Coronary artery (tissue), 2 donors: ENCODE measurements at regions not wholly inside any gene's neighbourhood (a gene's known extent, or its start where the extent isn't known, plus 50 kb on each side); places are given as distances from the start of the nearest gene placed in this dataset.

Source experiments
- DNase-seq: peaks from one replicate; pipeline ENCODE4 v3.0.0-alpha.2; 2017; ENCODE audit warnings: low spot score
- H3K27ac ChIP-seq, 2 donors: fragments of 200-600 bp; sonication (generic); one replicate each; pipeline ENCODE4 v1.5.1; 2016 to 2019
- H3K4me3 ChIP-seq: fragments of 200-600 bp; sonication (generic); 2 replicates; pipeline ENCODE4 v1.5.1; 2016; ENCODE audit warnings: mild to moderate bottlenecking, moderate library complexity
- TF ChIP-seq, protein P1 (sequence below): fragments of 200-600 bp; sonication (generic); IDR thresholded peaks from one replicate; pipeline ENCODE4 v1.5.1; 2019; ENCODE audit warnings: antibody characterized with exemption

DNA sequence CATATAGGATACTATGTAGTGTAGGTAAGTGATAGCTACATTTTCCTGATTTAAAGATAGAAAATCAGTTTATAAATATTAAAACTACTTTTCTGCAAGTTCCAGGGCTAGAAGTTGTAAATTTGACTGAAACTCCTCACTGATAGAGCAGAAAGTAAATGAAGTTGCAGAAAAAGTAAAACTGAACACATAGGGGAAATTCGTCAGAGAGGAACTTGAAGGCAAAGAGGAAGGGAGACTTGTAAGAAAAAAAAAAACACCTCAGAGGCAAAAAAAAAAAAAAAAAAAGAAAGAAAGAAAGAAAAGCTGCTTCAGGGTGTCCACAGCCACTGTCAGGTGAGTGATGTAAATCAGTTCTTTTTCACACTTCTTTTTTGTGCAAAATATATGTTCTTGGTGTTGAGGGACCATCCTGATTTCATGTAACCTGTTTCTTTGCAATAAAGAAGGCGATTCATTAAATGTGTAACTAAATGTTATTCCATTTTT lies 336.2 kb upstream of the ZNF462 start:
- Histone ChIP-seq H3K27ac (no peak overlapping the region), H3K4me3 (no peak overlapping the region)
- TF ChIP-seq, protein P1, sequence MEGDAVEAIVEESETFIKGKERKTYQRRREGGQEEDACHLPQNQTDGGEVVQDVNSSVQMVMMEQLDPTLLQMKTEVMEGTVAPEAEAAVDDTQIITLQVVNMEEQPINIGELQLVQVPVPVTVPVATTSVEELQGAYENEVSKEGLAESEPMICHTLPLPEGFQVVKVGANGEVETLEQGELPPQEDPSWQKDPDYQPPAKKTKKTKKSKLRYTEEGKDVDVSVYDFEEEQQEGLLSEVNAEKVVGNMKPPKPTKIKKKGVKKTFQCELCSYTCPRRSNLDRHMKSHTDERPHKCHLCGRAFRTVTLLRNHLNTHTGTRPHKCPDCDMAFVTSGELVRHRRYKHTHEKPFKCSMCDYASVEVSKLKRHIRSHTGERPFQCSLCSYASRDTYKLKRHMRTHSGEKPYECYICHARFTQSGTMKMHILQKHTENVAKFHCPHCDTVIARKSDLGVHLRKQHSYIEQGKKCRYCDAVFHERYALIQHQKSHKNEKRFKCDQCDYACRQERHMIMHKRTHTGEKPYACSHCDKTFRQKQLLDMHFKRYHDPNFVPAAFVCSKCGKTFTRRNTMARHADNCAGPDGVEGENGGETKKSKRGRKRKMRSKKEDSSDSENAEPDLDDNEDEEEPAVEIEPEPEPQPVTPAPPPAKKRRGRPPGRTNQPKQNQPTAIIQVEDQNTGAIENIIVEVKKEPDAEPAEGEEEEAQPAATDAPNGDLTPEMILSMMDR: no peak
- no peak for DNase-seq

DNA sequence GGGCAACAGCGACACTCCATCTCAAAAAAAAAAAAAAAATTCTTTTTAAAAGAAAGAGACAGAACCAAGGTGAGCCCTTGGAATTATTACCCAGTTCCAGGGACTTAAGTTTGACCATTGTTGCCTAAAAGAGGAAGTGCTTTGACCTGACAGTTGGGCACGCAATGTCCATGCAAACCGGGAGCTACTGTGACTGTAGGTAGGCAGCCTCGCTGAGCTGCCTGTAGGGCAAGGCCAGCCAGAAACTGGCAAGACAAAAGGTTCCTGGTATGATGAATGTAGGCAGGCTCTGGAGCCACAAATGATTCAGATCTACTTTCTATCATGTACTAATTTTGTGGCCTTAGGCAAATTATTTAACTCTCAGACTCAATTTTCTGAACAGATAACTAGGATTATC lies 334.8 kb upstream of the ZNF462 start:
- TF ChIP-seq, protein P1: no peak
- DNase-seq: no peak
- Histone ChIP-seq H3K27ac (no peak overlapping the region), H3K4me3 (no peak overlapping the region)

DNA sequence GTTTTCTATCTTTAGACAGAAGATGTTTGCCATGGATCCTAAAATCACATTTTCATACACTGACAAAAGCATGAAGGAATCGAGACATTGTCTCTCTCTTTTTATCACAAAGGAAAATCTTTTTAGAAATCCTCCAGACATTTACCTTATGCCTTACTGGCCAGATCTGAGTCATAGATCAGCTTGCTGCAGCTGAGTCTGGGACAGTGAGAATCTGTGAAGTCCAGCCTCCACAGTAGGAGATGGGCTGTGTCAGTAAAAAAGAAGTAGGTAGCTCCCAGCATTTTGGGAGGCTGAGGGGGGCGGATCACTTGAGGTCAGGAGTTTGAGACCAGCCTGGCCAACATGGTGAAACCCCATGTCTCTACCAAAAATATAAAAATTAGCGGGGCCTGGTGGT lies 333.4 kb upstream of the ZNF462 start:
- Histone ChIP-seq H3K27ac (no peak overlapping the region), H3K4me3 (no peak overlapping the region)
- TF ChIP-seq, protein P1: no peak
- no peak for DNase-seq

DNA sequence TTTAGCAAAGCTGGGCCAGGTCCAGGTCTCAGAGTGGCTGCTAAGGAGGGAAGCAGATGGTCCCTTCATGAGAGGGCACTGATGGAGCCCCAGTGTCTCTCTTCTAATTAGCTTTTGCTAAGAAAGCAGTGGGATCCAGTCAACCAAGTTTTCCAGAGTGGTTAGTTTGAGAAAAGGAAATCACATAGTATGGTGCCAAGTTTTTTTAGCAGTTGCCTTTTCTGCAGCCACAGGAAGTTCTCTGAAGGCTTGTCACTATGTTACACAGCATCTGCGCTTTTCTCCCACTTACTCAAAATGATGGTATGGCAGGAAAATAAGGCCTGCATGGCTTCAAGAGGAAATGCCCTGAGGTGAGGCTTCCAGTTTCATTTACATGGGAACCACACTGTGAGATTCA lies 331.5 kb upstream of the ZNF462 start:
- no peak overlapping the region for H3K4me3 ChIP-seq
- DNase-seq: no peak
- TF ChIP-seq, protein P1: no peak

DNA sequence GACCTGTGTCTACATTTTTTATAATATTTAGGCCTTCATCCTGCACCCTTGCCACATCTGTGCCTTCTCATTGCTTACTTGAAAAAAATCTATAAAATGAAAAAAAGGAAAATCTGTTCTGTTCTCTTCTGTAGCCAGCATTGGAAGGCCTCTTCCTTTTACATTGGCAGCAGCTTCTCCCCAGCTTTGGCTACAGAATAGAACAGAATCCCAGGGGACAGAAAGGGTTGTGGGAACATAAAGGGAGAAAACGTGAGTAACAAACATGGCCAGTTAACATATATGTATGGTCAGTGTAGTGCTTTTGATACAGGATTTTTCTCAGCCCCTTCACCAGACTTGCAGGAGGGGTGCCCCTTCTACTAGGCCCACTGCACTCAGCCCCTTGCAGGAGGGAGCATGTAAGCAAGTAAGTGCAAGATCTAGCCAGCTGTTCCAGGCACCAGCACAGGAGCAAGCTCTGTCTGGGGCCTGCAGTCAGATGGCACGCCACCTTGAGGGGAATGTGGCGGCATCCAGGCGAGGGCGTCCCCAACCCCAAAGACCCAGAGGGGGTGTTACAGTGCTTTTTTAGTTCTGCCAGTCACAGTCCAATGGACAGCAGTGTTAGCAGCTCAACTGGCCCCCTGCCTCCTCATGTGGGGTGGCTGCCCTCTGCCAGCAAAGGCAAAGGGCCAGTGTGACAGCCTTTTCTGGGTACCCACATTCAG lies 330.5 kb upstream of the ZNF462 start:
- DNase-seq: no peak
- Histone ChIP-seq H3K4me3 (no peak overlapping the region), H3K27ac (no peak overlapping the region)
- TF ChIP-seq, protein P1: no peak

More for the DNA sequence above, 331.5 kb upstream of the ZNF462 start:
- H3K27ac ChIP-seq: no peak overlapping the region

DNA sequence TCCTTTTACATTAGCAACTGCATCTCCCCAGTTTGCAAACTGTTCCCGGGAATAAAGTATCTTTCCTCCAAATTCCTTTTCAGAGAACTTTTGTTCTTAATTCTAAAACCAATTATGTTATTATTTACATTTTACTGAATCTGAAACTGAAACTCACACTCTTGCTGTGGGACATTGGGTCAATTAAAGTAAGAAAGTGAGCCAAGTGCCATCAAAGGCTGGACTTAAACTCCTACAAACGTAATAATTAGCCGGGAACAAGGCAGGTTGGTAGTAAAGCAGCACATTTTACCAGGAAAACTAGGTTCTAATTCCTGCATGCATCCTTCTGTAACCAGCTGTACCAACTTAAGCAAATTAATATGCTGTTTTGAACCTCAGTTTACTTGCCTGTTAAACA lies 328.2 kb upstream of the ZNF462 start:
- no peak for DNase-seq
- H3K27ac ChIP-seq: no peak overlapping the region
- TF ChIP-seq, protein P1: no peak
- H3K4me3 ChIP-seq: no peak overlapping the region

DNA sequence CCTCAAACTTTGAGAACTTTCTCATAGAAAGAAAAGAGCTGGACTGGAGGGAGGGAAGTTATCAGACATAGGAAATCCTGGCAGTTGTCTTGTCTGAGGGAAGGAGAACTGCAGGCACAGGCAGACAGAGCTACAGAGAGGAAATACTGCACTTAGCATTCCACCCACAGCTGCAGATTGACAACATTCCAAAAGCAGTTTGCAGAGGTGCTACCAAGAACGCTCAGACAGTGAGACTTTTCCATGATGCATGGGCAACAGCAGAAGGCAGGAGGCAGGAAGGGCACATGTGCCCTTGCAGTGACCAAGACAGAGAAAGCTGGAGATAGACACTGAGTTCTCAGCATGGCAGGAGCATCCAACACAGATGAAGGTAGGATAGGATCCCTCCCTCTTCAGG lies 327.5 kb upstream of the ZNF462 start:
- DNase-seq: no peak
- TF ChIP-seq, protein P1: no peak

More for the DNA sequence above, 327.5 kb upstream of the ZNF462 start:
- Histone ChIP-seq H3K27ac (no peak overlapping the region), H3K4me3 (no peak overlapping the region)
